ENCODE measurements at regions not wholly inside any gene's neighbourhood (a gene's known extent, or its start where the extent isn't known, plus 50 kb on each side); places are given as distances from the start of the nearest gene placed in this dataset.

DNA sequence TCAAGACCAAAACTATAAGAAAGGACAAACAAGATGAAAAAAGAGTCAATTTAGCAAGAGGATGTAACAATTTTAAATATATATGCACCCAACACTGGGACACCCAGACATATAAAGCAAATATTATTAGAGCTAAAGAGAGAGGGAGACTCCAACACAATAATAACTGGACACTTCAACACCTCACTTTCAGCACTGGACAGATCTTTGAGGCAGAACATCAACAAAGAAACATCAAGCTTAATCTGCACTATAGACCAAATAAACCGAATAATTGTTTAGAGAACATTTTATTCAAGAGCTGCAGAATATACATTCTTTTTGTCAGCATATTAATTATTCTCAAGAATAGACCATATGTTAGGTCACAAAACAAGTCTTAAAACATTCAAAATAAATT, 109.7 kb upstream of the TET2 start:
- Mint-ChIP-seq H3K4me1 (no peaks in the 10 kb centered on the region), H3K27me3 (ENCODE audit: low read depth in 3 of 3) (no peaks in the 10 kb centered on the region), H3K9me3 (peaks cover 2 to 27% (median 16%) of the 10 kb centered on the region in 7 donors), H3K36me3 (no peaks in the 10 kb centered on the region), H3K27ac (no peak overlapping the region), H3K4me3 (no peak overlapping the region)
- H3K4me2 ChIP-seq (replicated peaks; ENCODE audit: extremely low read depth, low read length, poor library complexity, severe bottlenecking), result no peak overlapping the region
- TF ChIP-seq, protein P1, sequence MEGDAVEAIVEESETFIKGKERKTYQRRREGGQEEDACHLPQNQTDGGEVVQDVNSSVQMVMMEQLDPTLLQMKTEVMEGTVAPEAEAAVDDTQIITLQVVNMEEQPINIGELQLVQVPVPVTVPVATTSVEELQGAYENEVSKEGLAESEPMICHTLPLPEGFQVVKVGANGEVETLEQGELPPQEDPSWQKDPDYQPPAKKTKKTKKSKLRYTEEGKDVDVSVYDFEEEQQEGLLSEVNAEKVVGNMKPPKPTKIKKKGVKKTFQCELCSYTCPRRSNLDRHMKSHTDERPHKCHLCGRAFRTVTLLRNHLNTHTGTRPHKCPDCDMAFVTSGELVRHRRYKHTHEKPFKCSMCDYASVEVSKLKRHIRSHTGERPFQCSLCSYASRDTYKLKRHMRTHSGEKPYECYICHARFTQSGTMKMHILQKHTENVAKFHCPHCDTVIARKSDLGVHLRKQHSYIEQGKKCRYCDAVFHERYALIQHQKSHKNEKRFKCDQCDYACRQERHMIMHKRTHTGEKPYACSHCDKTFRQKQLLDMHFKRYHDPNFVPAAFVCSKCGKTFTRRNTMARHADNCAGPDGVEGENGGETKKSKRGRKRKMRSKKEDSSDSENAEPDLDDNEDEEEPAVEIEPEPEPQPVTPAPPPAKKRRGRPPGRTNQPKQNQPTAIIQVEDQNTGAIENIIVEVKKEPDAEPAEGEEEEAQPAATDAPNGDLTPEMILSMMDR (IDR thresholded peaks at IDR 0.05), result no peak
- H3K4me3 ChIP-seq (replicated peaks in 1 of 3; ENCODE audit: low read depth in 2 of 3, low read length in 3 of 3), result no peak overlapping the region
- no peak for DNase-seq
- H3K27ac ChIP-seq (ENCODE audit: low read depth in 1 of 2, low read length in 2 of 2), result no peak overlapping the region
- H3K4me1 ChIP-seq (ENCODE audit: control insufficient read depth in 1 of 2, insufficient read depth in 2 of 2, low read length in 2 of 2), result no peaks in the 10 kb centered on the region
- H3K79me2 ChIP-seq (ENCODE audit: insufficient read depth, low read length), result no peaks in the 10 kb centered on the region
- intact Hi-C loops (cut with micrococcal nuclease), result no loop called here
- H3K27me3 ChIP-seq (ENCODE audit: control insufficient read depth in 2 of 2, insufficient read depth in 2 of 2, low read length in 2 of 2), result no peaks in the 10 kb centered on the region
- no peak overlapping the region for H2AFZ ChIP-seq (ENCODE audit: insufficient read depth, low read depth, low read length, poor library complexity, severe bottlenecking)
- H3K9me3 ChIP-seq (replicated peaks in 1 of 2; ENCODE audit: control insufficient read depth in 1 of 2, insufficient read depth in 1 of 2, low read length in 2 of 2), result peaks cover under 1 to 4% of the 10 kb centered on the region in 2 donors
- no peaks in the 10 kb centered on the region for H3K36me3 ChIP-seq (replicated peaks in 1 of 2; ENCODE audit: control insufficient read depth in 1 of 2, insufficient read depth in 2 of 2, low read length in 2 of 2)
- no CpG with 5 or more reads among the region's 1 CpG for WGBS (ENCODE audit: insufficient coverage)
- H3K9ac ChIP-seq (ENCODE audit: insufficient read depth, low read length, poor library complexity, severe bottlenecking), result no peak overlapping the region
- H4K20me1 ChIP-seq (ENCODE audit: insufficient read depth, low read length), result no peaks in the 10 kb centered on the region

DNA sequence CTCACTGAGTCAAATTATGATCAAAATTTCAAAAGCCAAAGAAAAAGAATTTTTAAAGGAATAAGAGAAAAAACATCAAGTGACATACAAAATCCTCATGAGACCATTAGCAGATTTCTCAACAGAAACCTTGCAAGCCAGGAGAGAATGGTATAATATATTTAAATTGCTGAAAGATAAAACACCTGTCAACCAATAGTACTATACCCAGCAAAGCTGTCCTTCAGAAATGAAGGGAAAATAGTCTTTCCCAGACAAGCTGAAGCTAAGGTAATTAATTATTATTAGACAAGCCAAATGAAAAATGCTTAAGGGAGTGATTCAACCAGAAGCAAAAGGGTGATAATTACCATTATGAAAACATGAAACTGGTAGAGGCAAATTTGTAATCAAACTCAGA, 104.2 kb upstream of the TET2 start:
- Mint-ChIP-seq H3K4me3 (no peak overlapping the region), H3K27me3 (ENCODE audit: low read depth in 3 of 3) (no peaks in the 10 kb centered on the region), H3K4me1 (no peaks in the 10 kb centered on the region), H3K27ac (no peak overlapping the region), H3K9me3 (peaks cover 13 to 26% (median 22%) of the 10 kb centered on the region in 7 donors), H3K36me3 (peaks cover 0 to 2% of the 10 kb centered on the region in 2 donors)
- no peaks in the 10 kb centered on the region for H3K79me2 ChIP-seq (ENCODE audit: insufficient read depth, low read length)
- H3K9ac ChIP-seq (ENCODE audit: insufficient read depth, low read length, poor library complexity, severe bottlenecking), result no peak overlapping the region
- no peaks in the 10 kb centered on the region for H4K20me1 ChIP-seq (ENCODE audit: insufficient read depth, low read length)
- no peak overlapping the region for H3K4me3 ChIP-seq (replicated peaks in 1 of 3; ENCODE audit: low read depth in 2 of 3, low read length in 3 of 3)
- no peak overlapping the region for H2AFZ ChIP-seq (ENCODE audit: insufficient read depth, low read depth, low read length, poor library complexity, severe bottlenecking)
- no peaks in the 10 kb centered on the region for H3K27me3 ChIP-seq (ENCODE audit: control insufficient read depth in 2 of 2, insufficient read depth in 2 of 2, low read length in 2 of 2)
- H3K27ac ChIP-seq (ENCODE audit: low read depth in 1 of 2, low read length in 2 of 2), result no peak overlapping the region
- intact Hi-C loops (cut with micrococcal nuclease), result no loop called here
- peaks cover 11 to 21% of the 10 kb centered on the region in 2 donors for H3K9me3 ChIP-seq (replicated peaks in 1 of 2; ENCODE audit: control insufficient read depth in 1 of 2, insufficient read depth in 1 of 2, low read length in 2 of 2)
- no peak for DNase-seq
- no peaks in the 10 kb centered on the region for H3K36me3 ChIP-seq (replicated peaks in 1 of 2; ENCODE audit: control insufficient read depth in 1 of 2, insufficient read depth in 2 of 2, low read length in 2 of 2)
- H3K4me2 ChIP-seq (replicated peaks; ENCODE audit: extremely low read depth, low read length, poor library complexity, severe bottlenecking), result no peak overlapping the region
- TF ChIP-seq, protein P1 (IDR thresholded peaks at IDR 0.05), result no peak
- no peaks in the 10 kb centered on the region for H3K4me1 ChIP-seq (ENCODE audit: control insufficient read depth in 1 of 2, insufficient read depth in 2 of 2, low read length in 2 of 2)
